NCI-H2196 (cell line): ENCODE measurements at regions not wholly inside any gene's neighbourhood (a gene's known extent, or its start where the extent isn't known, plus 50 kb on each side); places are given as distances from the start of the nearest gene placed in this dataset.

Experiments
- DNase-seq: peaks from one replicate; lab custom pipeline; 2025; ENCODE audit not compliant: unreplicated experiment; lab: John Stamatoyannopoulos, UW

- DNase-seq: no peak
These were observed 111.2 kb downstream of the LRRC70 start for GRCh38 chr5:62689599-62690368.

GRCh38 chr5:62686692-62687091, 108.1 kb downstream of the LRRC70 start:
- no peak for DNase-seq

- DNase-seq: no peak
These were observed 106.6 kb downstream of the LRRC70 start for GRCh38 chr5:62685221-62685620.

GRCh38 chr5:62684310-62684709, 105.7 kb downstream of the LRRC70 start:
- DNase-seq: no peak

GRCh38 chr5:62682059-62682458, 103.4 kb downstream of the LRRC70 start:
- DNase-seq: no peak

- DNase-seq: no peak
These were observed 102.7 kb downstream of the LRRC70 start for GRCh38 chr5:62681117-62681850.

GRCh38 chr5:62680121-62680520, 101.5 kb downstream of the LRRC70 start:
- DNase-seq: no peak
